ENCODE measurements at regions not wholly inside any gene's neighbourhood (a gene's known extent, or its start where the extent isn't known, plus 50 kb on each side); places are given as distances from the start of the nearest gene placed in this dataset.

- Histone ChIP-seq H3K27me3 (no peaks in the 10 kb centered on the region), H3K27ac (no peak overlapping the region), H3K4me3 (no peak overlapping the region), H3K9me3 (peaks cover 0 to 5% (median 0%) of the 10 kb centered on the region in 3 donors), H3K36me3 (peaks cover 0 to 7% (median 0%) of the 10 kb centered on the region in 3 donors), H3K4me1 (peaks cover 0 to 86% (median 24%) of the 10 kb centered on the region in 4 donors)
- DNase-seq = no peak
- TF ChIP-seq, protein P1, sequence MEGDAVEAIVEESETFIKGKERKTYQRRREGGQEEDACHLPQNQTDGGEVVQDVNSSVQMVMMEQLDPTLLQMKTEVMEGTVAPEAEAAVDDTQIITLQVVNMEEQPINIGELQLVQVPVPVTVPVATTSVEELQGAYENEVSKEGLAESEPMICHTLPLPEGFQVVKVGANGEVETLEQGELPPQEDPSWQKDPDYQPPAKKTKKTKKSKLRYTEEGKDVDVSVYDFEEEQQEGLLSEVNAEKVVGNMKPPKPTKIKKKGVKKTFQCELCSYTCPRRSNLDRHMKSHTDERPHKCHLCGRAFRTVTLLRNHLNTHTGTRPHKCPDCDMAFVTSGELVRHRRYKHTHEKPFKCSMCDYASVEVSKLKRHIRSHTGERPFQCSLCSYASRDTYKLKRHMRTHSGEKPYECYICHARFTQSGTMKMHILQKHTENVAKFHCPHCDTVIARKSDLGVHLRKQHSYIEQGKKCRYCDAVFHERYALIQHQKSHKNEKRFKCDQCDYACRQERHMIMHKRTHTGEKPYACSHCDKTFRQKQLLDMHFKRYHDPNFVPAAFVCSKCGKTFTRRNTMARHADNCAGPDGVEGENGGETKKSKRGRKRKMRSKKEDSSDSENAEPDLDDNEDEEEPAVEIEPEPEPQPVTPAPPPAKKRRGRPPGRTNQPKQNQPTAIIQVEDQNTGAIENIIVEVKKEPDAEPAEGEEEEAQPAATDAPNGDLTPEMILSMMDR (IDR thresholded peaks at IDR 0.05) = no peak
- intact Hi-C loops (cut with DNase I; ENCODE audit: low total_unique reads) = loop anchor here (10.0 kb wide), 1 partner anchor 95 kb away; no protein-coding TSS in a partner anchor
These were observed 85.4 kb upstream of the SVIL start for GRCh38 chr10:29720149-29720548.

- TF ChIP-seq, protein P1 (IDR thresholded peaks at IDR 0.05) = no peak
- peak overlapping the region; percentile 51 to 62 for H3K27ac ChIP-seq
- H3K27me3 ChIP-seq = no peaks in the 10 kb centered on the region
- peaks cover 0 to 7% (median 0%) of the 10 kb centered on the region in 3 donors for H3K36me3 ChIP-seq
- H3K9me3 ChIP-seq = peaks cover 0 to 5% (median 0%) of the 10 kb centered on the region in 3 donors
- H3K4me1 ChIP-seq = peaks cover 0 to 86% (median 25%) of the 10 kb centered on the region in 4 donors
- H3K4me3 ChIP-seq = no peak overlapping the region
- intact Hi-C loops (cut with DNase I; ENCODE audit: low total_unique reads) = no loop called here
- no peak for DNase-seq
These were observed 84.5 kb upstream of the SVIL start for GRCh38 chr10:29719281-29719675.

GRCh38 chr10:29715296-29715695 is 80.5 kb upstream of the SVIL start:
- peaks cover 0 to 7% (median 0%) of the 10 kb centered on the region in 3 donors for H3K36me3 ChIP-seq
- peaks cover 0 to 5% (median 0%) of the 10 kb centered on the region in 3 donors for H3K9me3 ChIP-seq
- no peaks in the 10 kb centered on the region for H3K27me3 ChIP-seq
- H3K4me3 ChIP-seq = no peak overlapping the region
- TF ChIP-seq, protein P1 (IDR thresholded peaks at IDR 0.05) = no peak
- DNase-seq = no peak
- peak overlapping the region; percentile 4 to 25 for H3K27ac ChIP-seq
- H3K4me1 ChIP-seq = peaks cover 0 to 85% (median 25%) of the 10 kb centered on the region in 4 donors
- intact Hi-C loops (cut with DNase I; ENCODE audit: low total_unique reads) = no loop called here

- intact Hi-C loops (cut with DNase I; ENCODE audit: low total_unique reads) = no loop called here
- H3K9me3 ChIP-seq = peaks cover 0 to 2% (median 0%) of the 10 kb centered on the region in 3 donors
- TF ChIP-seq, protein P1 (IDR thresholded peaks at IDR 0.05) = no peak
- H3K36me3 ChIP-seq = no peaks in the 10 kb centered on the region
- DNase-seq = no peak
- H3K27ac ChIP-seq = peak overlapping the region; percentile 4 to 38
- H3K4me3 ChIP-seq = no peak overlapping the region
- H3K4me1 ChIP-seq = peaks cover 0 to 90% (median 25%) of the 10 kb centered on the region in 4 donors
- no peaks in the 10 kb centered on the region for H3K27me3 ChIP-seq
These were observed 79.5 kb upstream of the SVIL start for GRCh38 chr10:29714096-29714874.

GRCh38 chr10:29713450-29713849 is 78.7 kb upstream of the SVIL start:
- TF ChIP-seq, protein P1 (IDR thresholded peaks at IDR 0.05) = no peak
- H3K4me3 ChIP-seq = no peak overlapping the region
- H3K27me3 ChIP-seq = no peaks in the 10 kb centered on the region
- no peaks in the 10 kb centered on the region for H3K36me3 ChIP-seq
- intact Hi-C loops (cut with DNase I; ENCODE audit: low total_unique reads) = no loop called here
- H3K27ac ChIP-seq = peak overlapping the region; percentile 4 to 38
- no peaks in the 10 kb centered on the region for H3K9me3 ChIP-seq
- no peak for DNase-seq
- peaks cover 0 to 89% (median 20%) of the 10 kb centered on the region in 4 donors for H3K4me1 ChIP-seq
